ENCODE measurements at regions not wholly inside any gene's neighbourhood (a gene's known extent, or its start where the extent isn't known, plus 50 kb on each side); places are given as distances from the start of the nearest gene placed in this dataset.

DNA sequence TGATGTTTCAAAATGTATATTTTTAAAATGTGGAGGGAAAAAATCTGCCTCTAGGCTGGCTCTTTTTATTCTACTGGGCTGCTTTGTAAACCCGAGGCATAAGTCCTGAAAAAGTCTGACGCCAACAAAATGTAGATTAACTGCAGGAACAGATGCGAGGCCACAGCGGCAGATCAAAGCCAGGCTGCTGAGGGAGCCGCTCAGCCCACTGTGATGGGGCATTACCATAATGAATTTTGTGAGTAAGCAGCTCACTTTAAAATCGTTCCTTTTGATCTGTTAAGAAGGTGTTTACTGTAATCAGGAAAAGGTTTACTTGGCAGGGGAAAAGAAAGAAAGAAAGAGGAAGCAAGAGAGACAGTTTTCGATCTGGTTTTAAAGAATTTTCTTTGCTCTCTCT, 269.0 kb downstream of the ICOS start:
- TF ChIP-seq EZH2 (IDR thresholded peaks at IDR 0.05) (no peak), POLR2AphosphoS5 (IDR thresholded peaks at IDR 0.05; ENCODE audit: borderline replicate concordance, low read depth, low read length) (no peak)
